Neural progenitor cell (in vitro differentiated cells): ENCODE measurements at regions not wholly inside any gene's neighbourhood (a gene's known extent, or its start where the extent isn't known, plus 50 kb on each side); places are given as distances from the start of the nearest gene placed in this dataset.

Source experiments
- CTCF ChIP-seq: fragments of 200-600 bp; sonication (generic); IDR thresholded peaks from 2 replicates; pipeline ENCODE4 v1.5.1; 2017; ENCODE audit warnings: antibody characterized with exemption, mild to moderate bottlenecking
- EZH2phosphoT487 ChIP-seq: fragments of 200-600 bp; sonication (generic); IDR thresholded peaks from 2 replicates; pipeline ENCODE4 v1.6.1; 2017; ENCODE audit warnings: antibody characterized with exemption

- peak; percentile 87 for TF ChIP-seq CTCF
- TF ChIP-seq EZH2phosphoT487: no peak
Measured at GRCh38 chr14:52131640-52132320, 62.9 kb upstream of the NID2 start.
